HEK293T (cell line): ENCODE measurements at regions not wholly inside any gene's neighbourhood (a gene's known extent, or its start where the extent isn't known, plus 50 kb on each side); places are given as distances from the start of the nearest gene placed in this dataset.

Experiments used
- CTCF ChIA-PET: fragments of 350-600 bp; formaldehyde crosslinking; extraction: SDS; loops from one replicate; lab custom pipeline; 2021; ENCODE audit warnings: antibody characterized with exemption, inconsistent platforms; lab: Yijun Ruan, JAX
- POLR2A ChIA-PET: fragments of 350-600 bp; formaldehyde crosslinking; extraction: SDS; loops from one replicate; lab custom pipeline; 2020; ENCODE audit warnings: antibody characterized with exemption, inconsistent platforms; lab: Yijun Ruan, JAX
- DNase-seq: peaks from one replicate; pipeline ENCODE4 v3.0.0; 2012; ENCODE audit warnings: mixed read lengths; ENCODE audit errors: extremely low spot score
- ARNT ChIP-seq: fragments of 450-650 bp; IDR thresholded peaks from 2 replicates; pipeline ENCODE4 v1.6.1; 2017; ENCODE audit warnings: mild to moderate bottlenecking
- BHLHE40 ChIP-seq: fragments of 450-650 bp; IDR thresholded peaks from 2 replicates; pipeline ENCODE4 v1.6.1; 2016; ENCODE audit warnings: mild to moderate bottlenecking, moderate library complexity, borderline replicate concordance
- CTBP1 ChIP-seq: fragments of 450-650 bp; IDR thresholded peaks from 2 replicates; pipeline ENCODE4 v1.6.1; 2016; ENCODE audit warnings: borderline replicate concordance
- ELF4 ChIP-seq: fragments of 450-650 bp; IDR thresholded peaks from 2 replicates; pipeline ENCODE4 v1.6.1; 2017; ENCODE audit warnings: antibody characterized with exemption
- FOXA1 ChIP-seq: fragments of 450-650 bp; IDR thresholded peaks from 2 replicates; pipeline ENCODE4 v1.6.1; 2016; ENCODE audit warnings: mild to moderate bottlenecking
- FOXK2 ChIP-seq: fragments of 450-650 bp; IDR thresholded peaks from 2 replicates; pipeline ENCODE4 v1.6.1; 2016; ENCODE audit warnings: mild to moderate bottlenecking
- FOXM1 ChIP-seq: fragments of 450-650 bp; IDR thresholded peaks from 2 replicates; pipeline ENCODE4 v1.6.1; 2017; ENCODE audit warnings: mild to moderate bottlenecking, borderline replicate concordance
- HDGF ChIP-seq: fragments of 450-650 bp; IDR thresholded peaks from 2 replicates; pipeline ENCODE4 v1.6.1; 2017; ENCODE audit warnings: antibody characterized with exemption, borderline replicate concordance
- L3MBTL2 ChIP-seq: fragments of 450-650 bp; conservative IDR thresholded peaks from 2 replicates; pipeline ENCODE4 v1.6.1; 2016; ENCODE audit warnings: mild to moderate bottlenecking
- LEF1 ChIP-seq: fragments of 450-650 bp; IDR thresholded peaks from 2 replicates; pipeline ENCODE4 v1.6.1; 2017; ENCODE audit warnings: mild to moderate bottlenecking, borderline replicate concordance
- NFRKB ChIP-seq: fragments of 450-650 bp; IDR thresholded peaks from 2 replicates; pipeline ENCODE4 v1.6.1; 2016; ENCODE audit warnings: mild to moderate bottlenecking, moderate library complexity
- SP1 ChIP-seq: fragments of 450-650 bp; IDR thresholded peaks from 2 replicates; pipeline ENCODE4 v1.6.1; 2017
- SUZ12 ChIP-seq: fragments of 450-650 bp; IDR thresholded peaks from 2 replicates; pipeline ENCODE4 v1.6.1; 2016; ENCODE audit warnings: mild to moderate bottlenecking
- TARDBP ChIP-seq: fragments of 450-650 bp; IDR thresholded peaks from 2 replicates; pipeline ENCODE4 v1.6.1; 2016
- ZNF384 ChIP-seq: fragments of 450-650 bp; IDR thresholded peaks from 2 replicates; pipeline ENCODE4 v1.6.1; 2016
- TF ChIP-seq, protein P1 (sequence below): fragments of 450-650 bp; IDR thresholded peaks from 2 replicates; pipeline ENCODE4 v1.6.1; 2016

DNA sequence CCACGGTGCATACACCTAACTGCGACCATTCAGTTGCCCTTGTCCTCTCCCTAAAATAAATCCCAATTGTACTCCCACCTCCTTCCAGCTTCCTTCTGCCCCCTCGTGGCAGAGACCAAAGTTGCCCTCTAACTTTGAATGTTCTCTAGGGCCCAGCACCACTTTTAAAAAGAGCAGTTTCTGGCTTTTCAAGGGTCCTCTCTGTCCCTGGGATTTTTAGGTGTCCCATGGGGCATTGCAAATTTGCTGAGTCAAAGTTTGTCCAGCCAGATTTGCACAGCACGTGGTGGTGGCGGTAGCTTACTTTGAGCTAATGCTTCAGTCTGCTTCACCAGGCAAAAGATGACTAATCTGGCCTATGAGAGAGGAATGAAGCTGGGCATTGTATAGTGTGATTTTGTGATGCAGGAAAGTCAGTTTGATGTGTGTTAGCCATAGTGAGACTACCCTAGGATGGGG lies 100.2 kb downstream of the PERP start:
- TF ChIP-seq ELF4 (no peak), FOXM1 (no peak), NFRKB (no peak), BHLHE40 (no peak), ARNT (no peak), CTBP1 (no peak), FOXK2 (no peak), LEF1 (no peak), TARDBP (no peak), L3MBTL2 (no peak)
- TF ChIP-seq, protein P1, sequence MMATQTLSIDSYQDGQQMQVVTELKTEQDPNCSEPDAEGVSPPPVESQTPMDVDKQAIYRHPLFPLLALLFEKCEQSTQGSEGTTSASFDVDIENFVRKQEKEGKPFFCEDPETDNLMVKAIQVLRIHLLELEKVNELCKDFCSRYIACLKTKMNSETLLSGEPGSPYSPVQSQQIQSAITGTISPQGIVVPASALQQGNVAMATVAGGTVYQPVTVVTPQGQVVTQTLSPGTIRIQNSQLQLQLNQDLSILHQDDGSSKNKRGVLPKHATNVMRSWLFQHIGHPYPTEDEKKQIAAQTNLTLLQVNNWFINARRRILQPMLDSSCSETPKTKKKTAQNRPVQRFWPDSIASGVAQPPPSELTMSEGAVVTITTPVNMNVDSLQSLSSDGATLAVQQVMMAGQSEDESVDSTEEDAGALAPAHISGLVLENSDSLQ: no peak
- DNase-seq: peak; percentile 73
- CTCF ChIA-PET: interaction anchor here (0.6 to 2.7 kb wide), 22 partner anchors 9 to 398 kb away, joined by 3 to 27 read pairs (median 4); no protein-coding TSS in a partner anchor
- POLR2A ChIA-PET: interaction anchor here (1.5 to 3.3 kb wide), 3 partner anchors 80 to 101 kb away, joined by 3 to 14 read pairs (median 3); no protein-coding TSS in a partner anchor

GRCh38 chr6:138008791-138009190 lies 98.4 kb downstream of the PERP start:
- POLR2A ChIA-PET: interaction anchor here (1.5 to 3.3 kb wide), 2 partner anchors 78 to 97 kb away, joined by 3 to 14 read pairs; no protein-coding TSS in a partner anchor

GRCh38 chr6:138011413-138011812 lies 95.8 kb downstream of the PERP start:
- no peak for DNase-seq
- ChIA-PET POLR2A (no interaction called here), CTCF (interaction anchor here (0.6 kb wide), 1 partner anchor 646 kb away, joined by 3 read pairs; no protein-coding TSS in a partner anchor)
- TF ChIP-seq ZNF384: no peak

More at GRCh38 chr6:138008791-138009190, 98.4 kb downstream of the PERP start:
- no peak for DNase-seq
- CTCF ChIA-PET: interaction anchor here (0.6 kb wide), 2 partner anchors 33 to 72 kb away, joined by 3 read pairs; no protein-coding TSS in a partner anchor
- no peak for TF ChIP-seq FOXA1
- TF ChIP-seq CTBP1: no peak
- TF ChIP-seq L3MBTL2: no peak
- TF ChIP-seq, protein P1: no peak
- TF ChIP-seq LEF1: no peak
- TF ChIP-seq ELF4: no peak
- TF ChIP-seq SP1: no peak
- no peak for TF ChIP-seq ZNF384
- TF ChIP-seq FOXK2: no peak
- TF ChIP-seq HDGF: no peak
- no peak for TF ChIP-seq NFRKB
- TF ChIP-seq BHLHE40: no peak
- TF ChIP-seq TARDBP: no peak
- TF ChIP-seq SUZ12: no peak
- TF ChIP-seq FOXM1: no peak
- TF ChIP-seq ARNT: no peak

DNA sequence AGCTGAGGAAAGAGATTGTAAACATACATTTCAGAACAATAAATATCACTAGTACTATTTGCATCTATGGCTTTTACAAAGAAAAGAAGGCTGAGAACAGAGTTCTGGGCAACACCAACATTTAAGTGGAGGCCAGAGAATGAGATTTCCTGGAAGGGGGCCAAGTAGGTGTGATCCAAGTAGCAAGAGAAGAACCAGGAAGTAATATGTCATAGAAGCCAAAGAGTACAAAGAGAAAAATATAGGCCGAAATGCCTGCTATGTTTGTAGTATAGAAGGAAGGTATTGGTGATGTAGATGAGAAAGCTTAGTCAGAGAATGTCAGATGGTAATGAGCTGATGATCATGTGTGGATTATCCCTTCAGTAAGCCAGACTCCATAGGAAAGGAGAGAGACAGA lies 94.5 kb downstream of the PERP start:
- ChIA-PET POLR2A (interaction anchor here (1.0 kb wide), 1 partner anchor 92 kb away, joined by 4 read pairs; no protein-coding TSS in a partner anchor), CTCF (interaction anchor here (2.4 kb wide), 1 partner anchor 8 kb away, joined by 6 read pairs; no protein-coding TSS in a partner anchor)
- no peak for TF ChIP-seq L3MBTL2
- TF ChIP-seq FOXA1: no peak
- TF ChIP-seq, protein P1: no peak
- TF ChIP-seq NFRKB: no peak
- no peak for TF ChIP-seq ARNT
- no peak for TF ChIP-seq TARDBP
- no peak for TF ChIP-seq LEF1
- TF ChIP-seq FOXM1: no peak
- no peak for TF ChIP-seq HDGF
- no peak for TF ChIP-seq ELF4
- no peak for TF ChIP-seq CTBP1
- no peak for DNase-seq

GRCh38 chr6:138013959-138014358 lies 93.3 kb downstream of the PERP start:
- ChIA-PET CTCF (interaction anchor here (2.4 kb wide), 1 partner anchor 9 kb away, joined by 6 read pairs; no protein-coding TSS in a partner anchor), POLR2A (no interaction called here)
- TF ChIP-seq SUZ12 (no peak), FOXK2 (no peak), TARDBP (no peak), ELF4 (no peak), ARNT (no peak), SP1 (no peak), CTBP1 (no peak)
- TF ChIP-seq, protein P1: no peak
- no peak for DNase-seq

- DNase-seq: no peak
- ChIA-PET CTCF (interaction anchor here (2.4 kb wide), 1 partner anchor 10 kb away, joined by 9 read pairs; no protein-coding TSS in a partner anchor), POLR2A (interaction anchor here (0.6 kb wide), 1 partner anchor 1550 kb away, joined by 3 read pairs; no protein-coding TSS in a partner anchor)
- no peak for TF ChIP-seq SP1
- no peak for TF ChIP-seq FOXA1
- TF ChIP-seq HDGF: no peak
- TF ChIP-seq CTBP1: no peak
- no peak for TF ChIP-seq L3MBTL2
- no peak for TF ChIP-seq LEF1
Measured at GRCh38 chr6:138017166-138017757, 90.0 kb downstream of the PERP start.
